B cell (primary cell): ENCODE measurements at regions not wholly inside any gene's neighbourhood (a gene's known extent, or its start where the extent isn't known, plus 50 kb on each side); places are given as distances from the start of the nearest gene placed in this dataset.
"Not testable (repeated sequence)": the region's sequence is repeated elsewhere in the genome, so short reads cannot be mapped to it uniquely, and the experiment has no call there.

Source experiments
- ATAC-seq: fragments of 200-7000 bp; cut with Tn5 transposase; one replicate; pipeline ENCODE4 v1.10.0; 2021; ENCODE audit warnings: low read depth, mild to moderate bottlenecking, moderate number of reproducible peaks, moderate library complexity
- CTCF ChIA-PET: fragments of 350-600 bp; sonication (Branson Sonifier 250); formaldehyde crosslinking; loops from one replicate; lab custom pipeline; 2021; ENCODE audit warnings: antibody characterized with exemption, inconsistent platforms; lab: Charles Lee
- POLR2A ChIA-PET: fragments of 350-600 bp; sonication (Branson Sonifier 250); formaldehyde crosslinking; loops from one replicate; lab custom pipeline; 2021; ENCODE audit warnings: antibody characterized with exemption; lab: Charles Lee
- DNase-seq: peaks from one replicate; pipeline ENCODE4 v3.0.0; 2013
- H2AFZ ChIP-seq: 2 replicates; pipeline ENCODE4 v1.6.1; 2012; ENCODE audit warnings: mild to moderate bottlenecking, low read depth, low read length; ENCODE audit not compliant: insufficient read depth, poor library complexity, severe bottlenecking
- H3K27ac ChIP-seq, 2 donors: 1 replicate in 1 of 2; 2 replicates in 1 of 2; pipeline ENCODE4 v1.5.1; 2012 to 2013; ENCODE audit warnings: low read length in 2 of 2, mild to moderate bottlenecking in 2 of 2, moderate library complexity in 1 of 2
- H3K27me3 ChIP-seq, 4 experiments: fragments of 200-600 bp in 1 of 4; sonication (generic) in 1 of 4; replicated peaks in 1 of 4; 1 replicate in 2 of 4; 2 replicates in 2 of 4; pipeline versions ENCODE4 v1.6.1 to v1.7.0; 2013 to 2016; ENCODE audit warnings: low read length in 3 of 4, mild to moderate bottlenecking in 2 of 4, mixed read lengths in 1 of 4, moderate library complexity in 1 of 4; ENCODE audit not compliant: insufficient read depth in 4 of 4, control insufficient read depth in 3 of 4; ENCODE audit errors: control extremely low read depth in 1 of 4
- H3K36me3 ChIP-seq, 2 experiments: replicated peaks in 1 of 2; 1 replicate in 1 of 2; 2 replicates in 1 of 2; pipeline versions ENCODE4 v1.6.1 to v1.7.1; 2013; ENCODE audit warnings: low read length in 1 of 2; ENCODE audit not compliant: insufficient read depth in 2 of 2, control insufficient read depth in 1 of 2; ENCODE audit errors: control extremely low read depth in 1 of 2, extremely low read depth in 1 of 2
- H3K4me1 ChIP-seq, 2 donors: fragments of 200-600 bp in 1 of 2; sonication (generic) in 1 of 2; 1 replicate in 1 of 2; 2 replicates in 1 of 2; pipeline versions ENCODE4 v1.5.1 to v1.6.1; 2013 to 2017; ENCODE audit warnings: low read length in 2 of 2; ENCODE audit not compliant: control insufficient read depth in 2 of 2, insufficient read depth in 2 of 2
- H3K4me2 ChIP-seq: replicated peaks from 2 replicates; pipeline ENCODE3; 2012; ENCODE audit warnings: mild to moderate bottlenecking, low read depth, low read length; ENCODE audit not compliant: poor library complexity, severe bottlenecking
- H3K4me3 ChIP-seq, 5 experiments: fragments of 200-600 bp in 1 of 5; sonication (generic) in 1 of 5; 1 replicate in 3 of 5; 2 replicates in 2 of 5; pipeline versions ENCODE4 v1.5.1 to v1.7.0; 2011 to 2016; ENCODE audit warnings: low read length in 4 of 5, mild to moderate bottlenecking in 4 of 5, low read depth in 2 of 5, control low read depth in 1 of 5, moderate library complexity in 1 of 5; ENCODE audit not compliant: insufficient read depth in 1 of 5; ENCODE audit errors: control extremely low read depth in 1 of 5, extremely low read depth in 1 of 5
- H3K79me2 ChIP-seq: fragments of 200-600 bp; sonication (generic); one replicate; pipeline ENCODE4 v1.6.0; 2016; ENCODE audit warnings: low read length; ENCODE audit not compliant: control insufficient read depth, insufficient read depth
- H3K9ac ChIP-seq: fragments of 200-600 bp; sonication (generic); 2 replicates; pipeline ENCODE4 v1.6.1; 2017; ENCODE audit warnings: mild to moderate bottlenecking, low read length, moderate library complexity
- H3K9me3 ChIP-seq, 3 donors: one replicate each; pipeline versions ENCODE4 v1.6.1 to v1.7.1; 2013; ENCODE audit warnings: low read length in 2 of 3; ENCODE audit not compliant: control insufficient read depth in 2 of 3, insufficient read depth in 1 of 3; ENCODE audit errors: control extremely low read depth in 1 of 3
- H4K20me1 ChIP-seq: 2 replicates; pipeline ENCODE4 v1.6.0; 2012; ENCODE audit warnings: mild to moderate bottlenecking, low read length; ENCODE audit not compliant: insufficient read depth, control insufficient read depth, poor library complexity, severe bottlenecking
- H3K27ac Mint-ChIP-seq: one replicate; pipeline ENCODE4 v1.8.0; 2021; ENCODE audit warnings: mixed read lengths
- H3K27me3 Mint-ChIP-seq: one replicate; pipeline ENCODE4 v1.8.0; 2021; ENCODE audit warnings: mixed read lengths
- H3K4me1 Mint-ChIP-seq: one replicate; pipeline ENCODE4 v1.8.0; 2021; ENCODE audit warnings: mixed read lengths
- H3K4me3 Mint-ChIP-seq: one replicate; pipeline ENCODE4 v1.8.0; 2021; ENCODE audit warnings: mixed read lengths
- H3K9me3 Mint-ChIP-seq: one replicate; pipeline ENCODE4 v1.8.0; 2022; ENCODE audit warnings: mixed read lengths; ENCODE audit not compliant: insufficient read depth
- WGBS: methylation state at CpG from one replicate; pipeline ENCODE4 v1.1.5; 2013; ENCODE audit warnings: missing lambda C conversion rate; ENCODE audit not compliant: insufficient coverage; 5-methylcytosine and 5-hydroxymethylcytosine counted together
- intact Hi-C: fragments of 100-400 bp; cut with micrococcal nuclease; formaldehyde crosslinking; loops from one replicate; pipeline ENCODE4 v1.10.0; 2022

- H2AFZ ChIP-seq, H3K9ac ChIP-seq, H3K9me3 Mint-ChIP-seq, H3K27ac Mint-ChIP-seq, H3K4me2 ChIP-seq, H3K9me3 ChIP-seq, ATAC-seq, H3K79me2 ChIP-seq, intact Hi-C loops, H3K27me3 ChIP-seq, H3K27ac ChIP-seq, CTCF ChIA-PET, POLR2A ChIA-PET, H3K4me3 ChIP-seq, H3K27me3 Mint-ChIP-seq, H4K20me1 ChIP-seq, H3K36me3 ChIP-seq, H3K4me1 Mint-ChIP-seq, H3K4me1 ChIP-seq, DNase-seq, H3K4me3 Mint-ChIP-seq: not testable (repeated sequence)
- WGBS = no CpG with 5 or more reads among the region's 2 CpGs
Measured at GRCh38 chr14:19059066-19059465, 91.8 kb downstream of the POTEM start.

- H3K4me1 Mint-ChIP-seq, H3K4me2 ChIP-seq, H3K9me3 ChIP-seq, H3K27me3 Mint-ChIP-seq, H3K79me2 ChIP-seq, CTCF ChIA-PET, H3K36me3 ChIP-seq, DNase-seq, H2AFZ ChIP-seq, H3K27me3 ChIP-seq, POLR2A ChIA-PET, H3K9ac ChIP-seq, H3K27ac ChIP-seq, H3K4me1 ChIP-seq, H4K20me1 ChIP-seq, H3K4me3 Mint-ChIP-seq, intact Hi-C loops, H3K27ac Mint-ChIP-seq, H3K9me3 Mint-ChIP-seq, H3K4me3 ChIP-seq: not testable (repeated sequence)
- WGBS = no CpG with 5 or more reads among the region's 34 CpGs
- ATAC-seq = peak; percentile 33
Measured at GRCh38 chr14:19061689-19062450, 94.6 kb downstream of the POTEM start.

GRCh38 chr14:19068957-19069356 lies 101.7 kb downstream of the POTEM start:
- H3K27ac Mint-ChIP-seq, H3K4me1 ChIP-seq, intact Hi-C loops, H3K9ac ChIP-seq, H3K4me3 Mint-ChIP-seq, H3K4me2 ChIP-seq, POLR2A ChIA-PET, H2AFZ ChIP-seq, H3K36me3 ChIP-seq, H3K4me3 ChIP-seq, H3K4me1 Mint-ChIP-seq, H3K27me3 ChIP-seq, H3K9me3 Mint-ChIP-seq, H3K9me3 ChIP-seq, H4K20me1 ChIP-seq, CTCF ChIA-PET, H3K27ac ChIP-seq, ATAC-seq, H3K79me2 ChIP-seq, DNase-seq, H3K27me3 Mint-ChIP-seq: not testable (repeated sequence)
- WGBS = no CpG with 5 or more reads among the region's 3 CpGs

DNA sequence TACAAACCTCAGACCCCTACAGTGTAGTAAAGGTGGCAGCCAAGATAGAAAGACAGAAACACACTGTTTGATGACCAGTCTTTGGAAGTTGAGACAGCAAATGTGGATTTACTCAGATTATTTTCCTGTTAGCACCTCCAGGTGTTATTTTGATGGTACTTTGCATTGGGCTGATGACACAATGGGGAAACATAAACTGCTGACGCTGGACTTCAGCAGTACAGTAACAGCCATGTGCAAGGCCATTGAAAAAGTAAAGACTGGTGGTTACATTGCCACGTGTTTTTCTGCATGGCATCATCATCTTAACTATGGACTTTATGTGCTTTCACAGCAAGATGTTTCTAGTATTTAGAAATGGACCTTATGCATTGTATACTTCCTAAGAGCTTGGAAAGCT lies 105.3 kb downstream of the POTEM start:
- H3K4me1 ChIP-seq, ATAC-seq, H3K27ac Mint-ChIP-seq, CTCF ChIA-PET, H3K36me3 ChIP-seq, intact Hi-C loops, H4K20me1 ChIP-seq, H3K79me2 ChIP-seq, H3K9me3 ChIP-seq, H3K9ac ChIP-seq, POLR2A ChIA-PET, H3K4me1 Mint-ChIP-seq, H3K4me2 ChIP-seq, DNase-seq, H3K27ac ChIP-seq, H3K4me3 ChIP-seq, H3K27me3 ChIP-seq, H3K4me3 Mint-ChIP-seq, H3K27me3 Mint-ChIP-seq, H3K9me3 Mint-ChIP-seq, H2AFZ ChIP-seq: not testable (repeated sequence)
- no CpG with 5 or more reads among the region's 2 CpGs for WGBS
